H1 (cell line): ENCODE measurements at regions not wholly inside any gene's neighbourhood (a gene's known extent, or its start where the extent isn't known, plus 50 kb on each side); places are given as distances from the start of the nearest gene placed in this dataset.

Experiments
- CTCF ChIA-PET: fragments of 300-600 bp; sonication (Branson Sonifier 250); formaldehyde crosslinking; loops from one replicate; lab custom pipeline; 2021; ENCODE audit not compliant: partially characterized antibody; lab: Charles Lee
- POLR2A ChIA-PET: fragments of 300-600 bp; sonication (Branson Sonifier 250); formaldehyde crosslinking; loops from one replicate; lab custom pipeline; 2021; ENCODE audit warnings: inconsistent platforms; ENCODE audit not compliant: partially characterized antibody; lab: Charles Lee
- DNase-seq, 2 experiments: peaks; one replicate each; pipeline versions ENCODE4 v3.0.0 to v3.0.0-alpha.2; 2010 to 2022; ENCODE audit warnings: low spot score in 2 of 2, low read depth in 1 of 2, mixed read lengths in 1 of 2
- FAIRE-seq: peaks from 2 replicates; lab custom pipeline; 2011; peaks lifted over from hg19 to GRCh38; lab: Jason Lieb, UNC
- H2AFZ ChIP-seq: 2 replicates; pipeline ENCODE4 v1.8.1; 2012; ENCODE audit warnings: low read length, inconsistent platforms
- H2AK5ac ChIP-seq: 2 replicates; pipeline ENCODE4 v1.6.1; 2013; ENCODE audit warnings: low read depth, low read length
- H2BK120ac ChIP-seq: replicated peaks from 2 replicates; pipeline ENCODE3; 2013; ENCODE audit warnings: low read depth, low read length, inconsistent platforms
- H2BK12ac ChIP-seq: 2 replicates; pipeline ENCODE4 v1.6.1; 2013; ENCODE audit warnings: low read depth, low read length
- H2BK15ac ChIP-seq: 2 replicates; pipeline ENCODE4 v1.6.1; 2013; ENCODE audit warnings: low read length
- H2BK20ac ChIP-seq: 2 replicates; pipeline ENCODE4 v1.6.1; 2013; ENCODE audit warnings: low read length
- H2BK5ac ChIP-seq: 2 replicates; pipeline ENCODE4 v1.6.1; 2013; ENCODE audit warnings: low read depth, low read length
- H3K14ac ChIP-seq: 2 replicates; pipeline ENCODE4 v1.6.1; 2013; ENCODE audit warnings: inconsistent platforms; ENCODE audit not compliant: insufficient read length
- H3K18ac ChIP-seq: 2 replicates; pipeline ENCODE4 v1.6.1; 2013; ENCODE audit warnings: low read length; ENCODE audit errors: extremely low read depth
- H3K23ac ChIP-seq: 2 replicates; pipeline ENCODE4 v1.6.1; 2013; ENCODE audit warnings: inconsistent platforms; ENCODE audit not compliant: insufficient read length
- H3K23me2 ChIP-seq: 2 replicates; pipeline ENCODE4 v1.6.1; 2013; ENCODE audit warnings: low read depth, low read length
- H3K27ac ChIP-seq: 2 replicates; pipeline ENCODE4 v1.6.1; 2011; ENCODE audit warnings: low read depth, low read length, inconsistent platforms
- H3K27me3 ChIP-seq, 4 experiments: replicated peaks in 1 of 4; 1 replicate in 1 of 4; 2 replicates in 3 of 4; pipeline versions ENCODE4 v1.6.1 to v1.8.1; 2011 to 2013; ENCODE audit warnings: low read length in 3 of 4, mild to moderate bottlenecking in 3 of 4, inconsistent platforms in 2 of 4, mixed read lengths in 2 of 4, moderate library complexity in 1 of 4; ENCODE audit not compliant: control insufficient read depth in 3 of 4, insufficient read depth in 3 of 4; ENCODE audit errors: extremely low read depth in 1 of 4
- H3K36me3 ChIP-seq, 4 experiments: 2 replicates each; pipeline versions ENCODE4 v1.6.1 to v1.8.1; 2011 to 2013; ENCODE audit warnings: mild to moderate bottlenecking in 4 of 4, low read length in 3 of 4, moderate library complexity in 2 of 4, control low read depth in 1 of 4, inconsistent platforms in 1 of 4; ENCODE audit not compliant: insufficient read depth in 4 of 4, control insufficient read depth in 2 of 4
- H3K4ac ChIP-seq: replicated peaks from 2 replicates; pipeline ENCODE3; 2013; ENCODE audit warnings: low read length, low read depth, mixed read lengths, inconsistent platforms; ENCODE audit not compliant: insufficient read length
- H3K4me1 ChIP-seq, 4 experiments: replicated peaks in 1 of 4; 1 replicate in 1 of 4; 2 replicates in 3 of 4; pipeline versions ENCODE4 v1.6.1 to v1.8.1; 2011 to 2013; ENCODE audit warnings: low read length in 3 of 4, inconsistent platforms in 2 of 4, mixed read lengths in 1 of 4; ENCODE audit not compliant: insufficient read depth in 4 of 4, control insufficient read depth in 3 of 4
- H3K4me2 ChIP-seq, 2 experiments: 2 replicates each; pipeline versions ENCODE4 v1.6.1 to v1.8.1; 2011 to 2013; ENCODE audit warnings: low read depth in 2 of 2, low read length in 2 of 2, control low read depth in 1 of 2, inconsistent platforms in 1 of 2, mild to moderate bottlenecking in 1 of 2; ENCODE audit not compliant: insufficient read depth in 1 of 2
- H3K4me3 ChIP-seq, 4 experiments: fragments of 200-600, 300-600 bp in 1 of 4; sonication (generic), shearing (Covaris generic), sonication (Bioruptor Twin) in 1 of 4; 2 replicates each; pipeline versions ENCODE4 v1.5.1 to v1.8.1; 2011 to 2016; ENCODE audit warnings: low read length in 4 of 4, low read depth in 3 of 4, control low read depth in 2 of 4, inconsistent platforms in 2 of 4, mild to moderate bottlenecking in 2 of 4, mixed read lengths in 1 of 4, moderate library complexity in 1 of 4; ENCODE audit not compliant: insufficient read depth in 2 of 4; ENCODE audit errors: extremely low read depth in 1 of 4
- H3K56ac ChIP-seq: replicated peaks from 2 replicates; pipeline ENCODE3; 2013; ENCODE audit warnings: low read depth, mild to moderate bottlenecking, mixed read lengths, low read length, inconsistent platforms; ENCODE audit not compliant: insufficient read length
- H3K79me1 ChIP-seq: 2 replicates; pipeline ENCODE4 v1.6.1; 2013; ENCODE audit warnings: low read depth, low read length, control low read depth
- H3K79me2 ChIP-seq, 2 experiments: 2 replicates each; pipeline versions ENCODE4 v1.6.1 to v1.8.1; 2012 to 2013; ENCODE audit warnings: low read length in 2 of 2, mild to moderate bottlenecking in 2 of 2, inconsistent platforms in 1 of 2; ENCODE audit not compliant: insufficient read depth in 2 of 2, control insufficient read depth in 1 of 2
- H3K9ac ChIP-seq, 4 experiments: replicated peaks in 1 of 4; 1 replicate in 1 of 4; 2 replicates in 3 of 4; pipeline versions ENCODE4 v1.6.1 to v1.8.1; 2011 to 2013; ENCODE audit warnings: low read depth in 3 of 4, low read length in 3 of 4, control low read depth in 2 of 4, mild to moderate bottlenecking in 2 of 4, moderate library complexity in 2 of 4, inconsistent platforms in 1 of 4; ENCODE audit errors: extremely low read depth in 1 of 4
- H3K9me3 ChIP-seq, 2 experiments: 2 replicates each; pipeline versions ENCODE4 v1.6.1 to v1.8.1; 2012 to 2013; ENCODE audit warnings: mild to moderate bottlenecking in 2 of 2, moderate library complexity in 2 of 2, control low read depth in 1 of 2, inconsistent platforms in 1 of 2, low read depth in 1 of 2, low read length in 1 of 2, mixed read lengths in 1 of 2; ENCODE audit not compliant: insufficient read depth in 2 of 2
- H4K20me1 ChIP-seq, 2 experiments: replicated peaks in 1 of 2; 2 replicates each; pipeline versions ENCODE3 to v1.8.1; 2011 to 2013; ENCODE audit warnings: inconsistent platforms in 2 of 2, low read length in 2 of 2, mild to moderate bottlenecking in 1 of 2; ENCODE audit not compliant: insufficient read depth in 2 of 2, control insufficient read depth in 1 of 2
- H4K5ac ChIP-seq: 2 replicates; pipeline ENCODE4 v1.6.1; 2013; ENCODE audit warnings: low read length, low read depth, mixed read lengths, inconsistent platforms; ENCODE audit not compliant: insufficient read length
- H4K8ac ChIP-seq: 2 replicates; pipeline ENCODE4 v1.8.0; 2013; ENCODE audit warnings: mild to moderate bottlenecking, moderate library complexity, low read length, inconsistent platforms; ENCODE audit not compliant: insufficient read depth; ENCODE audit errors: extremely low read depth
- H4K91ac ChIP-seq: replicated peaks from 2 replicates; pipeline ENCODE3; 2013; ENCODE audit warnings: low read length, mixed read lengths, inconsistent platforms; ENCODE audit not compliant: insufficient read length
- ATF2 ChIP-seq: IDR thresholded peaks from 2 replicates; pipeline ENCODE4 v1.6.1; 2012; ENCODE audit warnings: low read length, inconsistent platforms
- WGBS, 2 experiments: shearing (Covaris generic) in 1 of 2; methylation state at CpG; one replicate each; pipeline versions ENCODE4 v1.1.6 to v1.1.7; 2013 to 2015; ENCODE audit warnings: low lambda C conversion rate in 2 of 2, mixed read lengths in 2 of 2, inconsistent platforms in 1 of 2, low coverage in 1 of 2, missing lambda C conversion rate in 1 of 2; ENCODE audit not compliant: insufficient replicate concordance in 2 of 2, insufficient coverage in 1 of 2, insufficient read length in 1 of 2; ENCODE audit errors: extremely low coverage in 1 of 2, missing lambda C conversion rate in 1 of 2; 5-methylcytosine and 5-hydroxymethylcytosine counted together

- H4K91ac ChIP-seq, result no peak overlapping the region
- H3K23me2 ChIP-seq, result no peaks in the 10 kb centered on the region; the same call in 1 of the 2 replicates
- no peak overlapping the region for H3K27ac ChIP-seq
- no peak overlapping the region for H2BK5ac ChIP-seq
- H3K36me3 ChIP-seq, result no peaks in the 10 kb centered on the region
- no peak overlapping the region for H2BK120ac ChIP-seq
- DNase-seq (no peak), FAIRE-seq (no peak)
- POLR2A ChIA-PET, result no interaction called here
- no peak for TF ChIP-seq ATF2
- TF ChIP-seq, all 59 proteins: peak for 0
- H2AK5ac ChIP-seq, result no peak overlapping the region
- no peak overlapping the region for H3K4me2 ChIP-seq
- CTCF ChIA-PET, result interaction anchor here (0.6 kb wide), 1 partner anchor 1006 kb away, joined by 3 read pairs; no protein-coding TSS in a partner anchor
- no peak overlapping the region for H3K4ac ChIP-seq
- H2BK12ac ChIP-seq, result no peak overlapping the region
- H2AFZ ChIP-seq, result no peak overlapping the region
- no peaks in the 10 kb centered on the region for H4K20me1 ChIP-seq
- H3K56ac ChIP-seq, result no peak overlapping the region
- 91% methylated on average over 4 of the region's 4 CpGs; no CpG with 5 or more reads in 1 of the 2 experiments for WGBS, 2 experiments
- no peak overlapping the region for H2BK20ac ChIP-seq
- no peaks in the 10 kb centered on the region for H3K79me2 ChIP-seq
- H2BK15ac ChIP-seq, result no peak overlapping the region
- no peak overlapping the region for H4K8ac ChIP-seq
- no peak overlapping the region for H3K14ac ChIP-seq
- H3K4me1 ChIP-seq, result no peaks in the 10 kb centered on the region; a peak in 1 of 7 replicates
- no peak overlapping the region for H4K5ac ChIP-seq
- no peak overlapping the region for H3K4me3 ChIP-seq
- no peak overlapping the region for H3K18ac ChIP-seq
- no peaks in the 10 kb centered on the region for H3K27me3 ChIP-seq
- no peak overlapping the region for H3K9ac ChIP-seq
- H3K9me3 ChIP-seq, result no peaks in the 10 kb centered on the region
- no peak overlapping the region for H3K23ac ChIP-seq
- no peaks in the 10 kb centered on the region for H3K79me1 ChIP-seq
Observed at GRCh38 chr2:7586898-7587297, 669.7 kb downstream of the RNF144A start.
